GM18520 (cell line): ENCODE measurements at regions not wholly inside any gene's neighbourhood (a gene's known extent, or its start where the extent isn't known, plus 50 kb on each side); places are given as distances from the start of the nearest gene placed in this dataset.

Experiments
- ATAC-seq: cut with Tn5 transposase; IDR thresholded peaks from one replicate; pipeline ENCODE4 v1.9.1; 2021; ENCODE audit not compliant: unreplicated experiment

DNA sequence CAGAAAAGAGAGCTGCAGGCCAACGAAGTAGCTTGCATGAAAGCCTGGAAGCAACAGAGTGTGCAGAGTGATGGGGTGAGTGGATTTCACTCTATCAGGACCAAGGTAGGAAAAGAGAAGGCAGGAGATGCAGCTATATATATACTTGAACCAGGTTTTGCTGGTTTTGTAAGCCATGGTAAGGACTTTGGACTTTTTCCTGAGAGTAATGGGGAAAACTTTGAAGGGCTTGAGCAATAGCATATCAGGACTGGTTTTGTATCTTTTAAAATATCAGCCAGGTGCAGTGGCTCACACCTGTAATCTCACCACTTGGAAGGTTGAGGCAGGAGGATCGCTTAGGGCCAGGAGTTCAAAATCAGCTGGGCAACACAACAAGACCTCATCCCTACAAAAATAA is 120.6 kb upstream of the NRP1 start:
- no peak for ATAC-seq

DNA sequence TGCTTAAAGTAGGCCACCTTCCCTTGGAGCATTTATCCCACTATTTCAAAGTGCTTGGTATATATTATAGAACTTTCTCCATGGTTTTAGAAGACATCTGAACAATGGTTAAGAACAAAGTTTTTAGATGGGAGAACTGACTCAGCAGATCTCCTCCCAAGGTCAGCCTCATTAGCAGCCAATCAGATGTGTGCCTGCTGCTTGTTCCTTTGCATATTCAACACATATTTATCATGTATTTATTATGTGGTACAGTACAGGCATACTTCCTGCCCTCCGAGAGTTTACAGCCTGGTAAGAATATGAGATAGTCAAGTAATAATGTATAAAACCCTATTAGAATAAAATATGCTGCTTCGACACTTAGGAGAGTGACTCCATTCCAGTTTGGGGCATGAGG is 120.1 kb upstream of the NRP1 start:
- no peak for ATAC-seq

- ATAC-seq: no peak
These were observed 118.9 kb upstream of the NRP1 start for GRCh38 chr10:33453081-33454025.

GRCh38 chr10:33448421-33449140 is 114.1 kb upstream of the NRP1 start:
- ATAC-seq: no peak

GRCh38 chr10:33441561-33441960 is 107.1 kb upstream of the NRP1 start:
- no peak for ATAC-seq

DNA sequence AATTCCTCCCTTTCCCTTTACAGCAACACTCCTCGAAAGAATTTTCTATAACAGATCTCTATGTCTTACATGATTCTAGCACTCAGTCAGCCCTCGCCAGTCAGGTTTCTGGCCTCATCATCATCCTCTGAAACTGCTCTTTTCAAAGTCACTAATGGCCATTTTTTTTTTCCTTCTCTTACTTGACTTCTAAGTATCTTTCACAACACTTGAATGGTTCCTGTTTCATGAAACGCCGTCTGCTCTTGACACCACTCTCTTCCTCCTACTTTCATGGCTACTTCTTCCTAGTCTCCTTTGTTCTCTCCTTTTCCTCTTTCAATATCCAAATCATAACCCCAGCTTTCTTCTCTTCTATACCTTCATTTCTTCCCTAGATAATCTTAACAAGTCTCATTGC is 100.5 kb upstream of the NRP1 start:
- no peak for ATAC-seq

GRCh38 chr10:33428682-33429081 is 94.2 kb upstream of the NRP1 start:
- ATAC-seq: no peak

DNA sequence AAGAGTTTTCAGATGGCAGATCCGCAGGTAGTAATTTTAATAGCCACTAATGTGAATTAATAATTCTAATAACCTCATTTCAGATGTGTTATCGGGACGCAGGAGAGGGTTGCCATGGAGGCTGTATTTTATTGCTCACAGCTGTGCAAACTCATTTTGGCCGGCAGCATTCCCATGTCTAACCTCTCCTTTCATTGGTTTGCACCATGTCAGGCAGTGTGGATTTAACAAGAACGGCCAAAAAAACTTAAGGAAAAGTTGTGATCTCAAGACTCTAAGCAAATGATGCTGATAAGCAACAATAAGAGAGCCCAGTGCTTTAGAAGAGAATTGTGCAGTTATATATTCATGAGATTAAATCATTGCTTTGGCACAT is 88.7 kb upstream of the NRP1 start:
- ATAC-seq: no peak

DNA sequence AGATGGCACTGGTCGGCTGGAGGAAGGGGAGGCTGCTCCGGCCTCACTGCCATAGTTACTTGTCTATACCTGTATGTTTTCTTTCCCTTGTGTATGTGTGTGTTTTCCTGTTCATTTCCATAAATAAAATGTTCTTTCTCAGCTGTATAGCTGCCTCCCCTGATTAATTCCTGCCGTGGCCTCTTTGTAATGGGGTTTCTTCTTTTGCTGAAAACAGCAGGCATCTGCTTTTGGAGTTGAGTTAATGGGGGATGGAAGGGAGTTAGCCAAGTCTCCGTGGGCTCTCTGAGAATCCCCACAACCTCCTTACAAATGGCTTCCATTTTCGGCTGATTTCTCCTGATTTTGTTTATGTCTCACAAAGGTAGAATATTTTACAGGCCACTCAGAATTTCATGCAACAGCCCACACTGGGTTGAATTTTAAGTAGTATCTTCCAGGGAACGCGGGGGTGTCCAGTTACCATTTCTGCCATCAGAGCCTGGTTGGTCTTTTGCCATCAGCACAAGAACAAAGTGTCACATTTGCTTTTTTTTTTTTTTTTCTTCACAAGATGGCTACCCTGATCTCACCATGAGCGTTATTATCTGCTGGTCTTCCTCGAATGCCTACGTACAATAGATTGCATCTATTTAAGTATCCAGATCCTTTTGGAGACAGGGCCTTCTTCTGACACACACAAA is 88.1 kb upstream of the NRP1 start:
- ATAC-seq: no peak

GRCh38 chr10:33421789-33422462 is 87.5 kb upstream of the NRP1 start:
- no peak for ATAC-seq

DNA sequence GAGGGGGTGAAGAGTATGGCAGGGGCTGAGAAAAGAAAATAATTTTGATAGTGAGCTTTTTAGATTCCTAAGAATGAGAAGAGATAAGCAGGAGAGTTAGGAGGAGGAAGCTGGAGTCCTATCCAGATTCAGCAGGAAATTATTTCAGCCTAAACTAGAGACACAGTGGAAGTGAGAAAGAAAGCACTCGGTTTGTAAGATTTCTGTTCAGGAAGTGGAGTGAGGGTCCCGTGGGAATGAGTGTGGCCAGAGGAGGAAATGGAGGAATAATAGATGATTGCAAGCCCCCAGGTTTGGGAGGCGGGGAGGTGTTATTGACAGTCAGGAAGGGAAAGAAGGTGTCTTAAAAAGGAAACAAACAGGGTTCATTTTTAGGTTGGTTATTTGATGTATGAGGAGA is 84.8 kb upstream of the NRP1 start:
- ATAC-seq: no peak

GRCh38 chr10:33418301-33418700 is 83.8 kb upstream of the NRP1 start:
- no peak for ATAC-seq

DNA sequence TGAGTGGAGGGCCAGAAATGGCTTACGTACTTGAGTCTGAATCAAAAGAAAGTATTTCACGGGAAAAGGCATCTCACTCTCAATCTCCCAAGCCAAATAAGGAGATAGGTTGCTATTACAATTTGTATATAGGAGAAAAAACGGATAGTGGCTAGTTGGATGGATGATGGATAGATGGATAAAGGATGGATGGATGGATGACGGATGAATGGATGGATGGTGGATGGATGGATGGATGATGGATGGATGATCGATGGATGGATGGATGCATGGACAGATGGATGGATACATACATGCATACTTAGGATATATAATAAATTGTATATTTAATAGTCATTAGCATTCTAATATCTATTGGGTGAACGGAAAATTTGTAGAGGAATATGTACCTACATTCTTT is 82.2 kb upstream of the NRP1 start:
- ATAC-seq: no peak

GRCh38 chr10:33416209-33416608 is 81.7 kb upstream of the NRP1 start:
- peak; percentile 52 for ATAC-seq

DNA sequence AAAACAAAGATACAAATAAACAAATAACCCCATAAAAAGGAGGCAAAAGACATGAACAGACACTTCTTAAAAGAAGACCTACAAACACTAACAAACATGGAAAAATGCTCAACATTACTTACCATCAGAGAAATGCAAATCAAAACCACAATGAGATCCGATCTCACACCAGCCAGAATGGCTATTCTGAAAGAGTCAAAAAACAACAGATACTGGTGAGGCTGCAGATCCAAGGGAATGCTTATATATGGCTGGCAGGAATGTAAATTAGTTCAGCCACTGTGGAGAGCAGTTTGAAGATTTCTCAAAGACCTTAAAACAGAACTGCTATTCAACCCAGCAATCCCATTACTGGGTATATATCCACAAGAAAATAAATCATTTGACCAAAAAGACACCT is 80.4 kb upstream of the NRP1 start:
- no peak for ATAC-seq

DNA sequence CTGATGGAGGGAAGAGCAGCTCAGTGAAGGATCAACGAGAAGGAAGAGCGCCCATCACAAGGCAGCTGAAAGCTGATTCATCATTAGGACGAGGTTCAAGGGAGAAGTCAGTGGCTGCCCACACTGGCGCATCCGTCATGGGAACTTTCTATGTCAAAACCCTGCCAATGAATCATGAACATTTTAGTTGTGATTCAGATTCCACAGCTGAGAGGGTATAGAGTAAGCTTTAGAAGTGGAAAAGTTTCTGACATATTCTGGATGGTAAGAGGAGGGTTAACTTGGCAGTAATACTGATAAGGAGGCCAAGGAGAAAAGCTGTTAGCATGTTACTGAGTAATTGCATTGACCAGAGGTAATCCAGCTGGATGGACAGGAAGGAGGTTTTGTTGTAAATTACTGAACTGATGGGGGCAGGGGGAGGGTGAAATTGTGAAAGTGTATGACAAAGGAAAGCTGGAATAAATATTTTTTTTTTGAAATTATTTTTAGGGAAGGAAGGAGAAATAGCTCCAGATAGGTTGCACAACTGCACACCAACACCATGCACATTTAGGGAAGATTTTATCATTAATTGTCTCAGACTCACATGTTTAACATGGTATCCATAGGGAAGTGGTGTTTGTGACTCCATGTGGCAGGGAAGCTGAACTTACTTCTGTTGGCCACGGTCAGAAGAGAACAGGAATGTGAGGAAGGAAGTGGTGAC is 78.3 kb upstream of the NRP1 start:
- no peak for ATAC-seq

DNA sequence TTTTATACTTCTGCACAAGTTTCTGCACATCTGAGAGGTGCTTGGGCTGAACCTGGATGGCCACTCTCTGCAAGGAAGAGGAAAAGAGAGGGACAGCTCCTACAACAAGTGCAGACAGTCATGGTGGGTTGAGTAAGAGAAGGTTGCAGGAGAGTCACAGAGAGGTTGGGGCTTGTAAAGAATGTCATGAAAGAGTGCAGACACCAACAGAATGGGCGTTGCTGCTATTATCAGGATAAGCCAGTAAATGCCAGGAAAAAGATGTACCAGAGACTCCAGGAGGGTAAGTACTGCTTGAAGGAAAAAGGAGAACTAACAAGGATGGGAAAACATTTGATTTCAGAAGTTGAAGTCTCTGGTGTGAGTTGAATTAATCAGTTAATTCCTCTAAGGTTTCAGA is 77.8 kb upstream of the NRP1 start:
- no peak for ATAC-seq

DNA sequence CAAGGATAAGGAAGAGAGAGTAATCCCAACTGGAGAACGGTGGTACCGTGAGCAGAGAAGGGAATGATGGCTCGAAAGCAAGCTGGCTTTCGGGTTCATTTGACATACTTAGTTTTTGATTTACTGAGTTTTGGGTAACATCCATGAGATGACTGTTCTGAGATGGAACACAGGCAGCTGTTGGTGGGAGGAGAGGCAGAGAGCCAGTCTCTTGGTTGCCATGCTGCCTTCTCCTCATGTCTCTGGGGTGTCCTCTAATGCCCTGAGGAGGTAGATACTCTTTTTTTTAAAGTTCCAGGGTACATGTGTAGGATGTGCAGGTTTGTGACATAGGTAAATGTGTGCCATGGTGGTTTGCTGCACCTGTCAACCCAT is 76.4 kb upstream of the NRP1 start:
- ATAC-seq: no peak

- no peak for ATAC-seq
These were observed 75.8 kb upstream of the NRP1 start for GRCh38 chr10:33410096-33410859.

DNA sequence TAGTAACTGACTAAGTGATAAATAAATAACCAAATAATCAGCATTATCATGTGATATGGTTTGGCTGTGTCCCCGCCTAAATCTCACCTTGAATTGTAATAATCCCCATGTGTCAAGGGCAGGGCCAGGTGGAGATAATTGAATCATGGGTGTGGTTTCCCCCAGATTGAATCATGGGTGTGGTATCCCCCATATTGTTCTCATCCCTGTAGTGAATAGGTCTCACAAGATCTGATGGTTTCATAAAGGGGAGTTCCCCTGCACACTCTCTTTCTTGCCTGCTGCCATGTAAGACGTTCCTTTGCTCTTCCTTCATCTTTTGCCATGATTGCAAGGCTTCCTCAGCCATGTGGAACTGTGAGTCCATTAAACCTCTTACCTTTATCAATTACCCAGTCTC is 72.1 kb upstream of the NRP1 start:
- ATAC-seq: no peak
